T follicular helper cell (primary cell): ENCODE measurements at regions not wholly inside any gene's neighbourhood (a gene's known extent, or its start where the extent isn't known, plus 50 kb on each side); places are given as distances from the start of the nearest gene placed in this dataset.
"Not testable (repeated sequence)": the region's sequence is repeated elsewhere in the genome, so short reads cannot be mapped to it uniquely, and the experiment has no call there.

Experiments
- DNase-seq: peaks from one replicate; pipeline ENCODE4 v3.0.0-alpha.2; 2020; ENCODE audit warnings: low read depth

DNA sequence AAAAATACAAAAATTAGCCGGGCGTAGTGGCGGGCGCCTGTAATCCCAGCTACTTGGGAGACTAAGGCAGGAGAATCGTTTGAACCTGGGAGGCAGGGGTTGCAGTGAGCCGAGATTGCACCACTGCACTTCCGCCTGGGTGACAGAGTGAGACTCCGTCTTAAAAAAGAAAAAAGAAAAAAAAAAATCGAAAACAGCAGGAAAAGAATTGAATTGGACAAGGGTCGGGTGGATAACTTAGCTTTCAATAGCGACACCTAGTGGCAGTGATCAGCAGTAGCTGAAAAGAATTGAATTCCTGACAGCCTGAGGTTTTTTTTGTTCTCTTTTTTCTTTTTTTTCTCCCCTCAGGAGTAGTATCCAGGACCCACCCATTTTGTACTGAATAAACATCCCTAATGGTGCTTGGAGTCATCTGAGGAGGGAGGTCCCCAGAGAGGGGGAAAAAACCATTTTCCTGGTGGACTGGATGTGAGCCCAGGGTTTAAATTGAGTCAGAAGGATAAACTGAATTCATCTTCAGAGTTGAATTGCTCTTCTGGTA, 55.1 kb downstream of the CYCS start:
- DNase-seq = peak; percentile 22

DNA sequence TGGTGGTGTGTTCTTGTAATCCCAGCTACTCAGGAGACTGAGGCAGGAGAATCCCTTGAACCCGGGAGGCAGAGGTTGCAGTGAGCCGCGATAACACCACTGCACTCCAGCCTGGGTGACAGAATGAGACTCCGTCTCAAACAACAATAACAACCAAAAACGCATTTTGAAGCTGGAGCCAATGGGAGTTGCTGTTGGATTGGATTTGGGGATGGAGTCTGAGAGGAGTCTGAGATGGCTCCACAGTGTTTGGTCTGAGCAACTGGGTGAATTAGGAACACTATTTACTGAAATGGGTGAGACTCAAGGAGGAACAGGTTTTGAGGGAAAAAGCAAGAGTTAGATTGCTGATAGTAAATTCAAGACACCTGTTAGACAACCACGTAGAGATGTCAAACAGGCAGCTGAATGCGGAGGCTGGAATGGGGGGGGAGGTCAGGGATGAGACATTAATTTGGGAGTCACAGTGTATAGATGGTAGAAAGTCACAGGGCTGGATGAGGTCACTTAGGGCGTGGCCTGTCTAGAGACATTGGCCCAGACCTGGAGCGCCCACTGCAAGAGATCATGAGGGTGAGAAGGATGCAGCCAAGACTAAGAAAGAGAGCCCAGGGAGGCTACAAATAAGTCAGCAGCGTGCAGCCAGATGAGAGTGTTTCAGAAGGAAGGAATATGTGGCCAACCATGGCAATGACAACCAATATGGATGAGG, 56.4 kb downstream of the CYCS start:
- DNase-seq = no peak

DNA sequence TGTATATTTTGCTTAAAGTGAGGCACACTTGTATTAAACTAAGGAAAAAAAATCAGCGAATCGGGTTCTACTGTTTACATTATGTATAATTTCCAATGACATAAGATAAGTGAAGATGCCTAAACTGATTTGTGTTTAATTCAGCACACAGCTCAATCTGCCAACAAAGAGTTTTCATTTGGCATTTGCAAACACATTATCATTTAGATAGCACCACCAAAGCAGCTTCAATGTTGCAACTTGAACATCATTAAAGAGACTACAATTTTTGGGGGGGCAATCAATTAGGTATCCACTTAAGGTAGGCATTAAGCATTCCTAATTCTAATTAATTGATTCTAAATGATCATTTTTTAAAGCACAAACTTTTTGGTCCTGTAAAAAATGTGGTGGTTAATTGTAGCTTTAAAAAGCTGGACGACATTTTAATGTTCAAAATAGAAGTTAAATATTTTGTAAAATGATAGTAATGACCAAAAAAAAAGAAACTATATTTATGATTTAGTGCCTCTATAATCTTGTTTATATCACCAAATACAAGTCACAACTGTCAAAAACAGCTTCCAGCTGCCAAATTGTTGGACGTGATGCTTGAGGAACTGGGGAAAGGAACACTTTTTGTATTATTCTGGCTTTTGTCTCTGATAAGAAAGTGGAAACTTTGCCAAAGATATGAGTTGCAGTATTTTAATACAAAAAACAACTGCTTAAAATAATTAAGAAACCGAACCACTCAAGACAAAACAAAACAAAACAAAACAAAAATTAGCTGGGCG, 57.1 kb downstream of the CYCS start:
- no peak for DNase-seq

DNA sequence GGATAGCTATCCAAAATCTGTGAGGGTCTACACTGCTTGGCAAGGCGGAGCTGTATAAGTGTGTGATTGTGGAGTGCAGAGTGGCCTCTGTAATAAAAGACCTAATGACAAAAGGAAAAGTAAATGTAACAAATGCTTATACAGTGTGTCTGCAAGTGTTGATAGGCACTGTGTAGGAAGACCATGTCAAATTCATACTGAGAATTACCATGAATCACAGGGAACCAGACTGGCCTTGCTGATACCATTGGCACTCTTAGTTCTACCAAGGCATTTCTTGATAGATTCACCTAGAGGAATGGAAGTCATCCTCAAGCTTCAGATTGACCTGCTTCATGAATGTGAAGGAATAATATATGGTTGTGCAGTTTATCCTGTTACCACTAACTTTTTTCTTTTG, 58.8 kb downstream of the CYCS start:
- no peak for DNase-seq

DNA sequence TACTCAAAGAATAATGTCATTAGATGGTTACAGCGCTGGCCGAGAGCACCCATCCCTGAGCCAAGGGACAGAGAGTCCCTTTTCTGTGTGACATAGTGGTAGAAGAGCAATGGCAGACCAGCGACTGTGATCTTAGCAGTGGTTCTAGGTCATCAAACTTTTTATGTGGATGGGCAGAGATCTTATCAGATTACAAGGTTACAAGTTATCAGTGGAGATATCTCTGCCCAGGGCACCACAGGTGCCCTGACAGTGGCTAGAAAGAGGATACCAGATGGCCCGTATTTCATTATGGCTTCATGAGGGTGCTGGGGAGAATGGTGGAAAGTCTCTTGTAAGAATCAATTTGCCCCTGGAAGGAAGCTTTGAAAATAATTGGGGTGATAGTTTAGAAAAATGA, 62.7 kb downstream of the CYCS start:
- no peak for DNase-seq

DNA sequence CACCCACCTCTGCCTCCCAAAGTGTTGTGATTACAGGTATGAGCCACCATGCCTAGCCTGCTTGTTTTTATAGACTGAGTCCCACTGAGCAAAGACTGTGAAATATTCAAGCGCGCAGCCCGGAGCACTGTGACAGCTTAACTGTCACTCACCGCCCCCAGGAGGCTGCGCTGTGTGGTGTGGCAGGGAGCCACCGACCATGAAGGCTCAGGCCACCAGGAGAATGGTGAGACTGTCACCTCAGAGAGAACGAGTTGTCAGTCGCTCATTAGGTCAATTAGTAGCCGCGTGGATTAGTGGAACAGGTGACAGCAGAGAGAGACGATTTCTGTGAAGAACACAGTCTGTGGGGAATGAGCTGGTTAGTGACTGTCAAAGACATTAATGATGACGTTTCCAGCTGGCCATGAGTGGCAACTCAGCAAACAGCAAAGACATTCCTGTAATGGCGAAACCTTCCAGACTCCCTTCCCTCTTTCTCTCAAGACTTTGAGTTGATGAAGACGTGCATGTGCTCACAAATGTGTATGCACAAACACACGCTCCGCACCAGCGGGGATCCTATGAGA, 64.5 kb downstream of the CYCS start:
- no peak for DNase-seq

DNA sequence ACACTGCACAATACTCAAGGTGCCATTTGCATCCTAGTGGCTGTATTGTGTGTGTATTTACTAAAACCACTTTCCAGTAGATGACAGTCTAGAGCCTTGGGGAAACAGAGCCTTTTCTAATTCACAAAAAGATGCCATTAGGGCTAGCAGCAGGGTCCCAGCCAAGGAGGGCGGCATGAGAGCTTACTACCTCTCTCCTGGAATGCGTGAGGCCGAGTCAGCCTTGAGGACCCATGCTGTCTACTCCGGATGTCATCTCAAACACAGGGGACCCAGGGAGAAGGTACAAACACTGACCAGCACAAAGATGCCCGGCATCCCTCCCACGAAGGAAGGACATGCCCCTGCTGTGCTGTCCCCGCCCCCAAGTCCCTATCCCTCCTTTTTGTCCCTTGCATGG, 65.5 kb downstream of the CYCS start:
- DNase-seq = no peak

DNA sequence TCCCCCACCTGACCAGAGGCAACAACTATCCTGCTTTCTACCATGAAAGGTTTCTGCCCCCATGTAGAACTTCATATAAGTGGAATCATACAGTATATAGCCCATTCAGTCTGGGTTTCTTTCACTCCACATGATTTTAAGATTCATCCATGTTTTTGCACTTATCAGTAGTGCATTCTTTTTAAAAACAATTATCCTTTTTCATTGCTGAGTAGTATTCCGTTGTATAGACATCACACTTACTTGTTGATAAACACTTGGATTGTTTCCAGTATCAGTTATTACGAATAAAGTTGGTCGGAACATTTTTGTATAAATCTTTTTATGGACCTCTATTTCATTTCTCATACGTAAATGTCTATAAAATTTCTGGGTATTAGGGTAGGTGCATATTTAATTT, 68.7 kb downstream of the CYCS start:
- DNase-seq = no peak

DNA sequence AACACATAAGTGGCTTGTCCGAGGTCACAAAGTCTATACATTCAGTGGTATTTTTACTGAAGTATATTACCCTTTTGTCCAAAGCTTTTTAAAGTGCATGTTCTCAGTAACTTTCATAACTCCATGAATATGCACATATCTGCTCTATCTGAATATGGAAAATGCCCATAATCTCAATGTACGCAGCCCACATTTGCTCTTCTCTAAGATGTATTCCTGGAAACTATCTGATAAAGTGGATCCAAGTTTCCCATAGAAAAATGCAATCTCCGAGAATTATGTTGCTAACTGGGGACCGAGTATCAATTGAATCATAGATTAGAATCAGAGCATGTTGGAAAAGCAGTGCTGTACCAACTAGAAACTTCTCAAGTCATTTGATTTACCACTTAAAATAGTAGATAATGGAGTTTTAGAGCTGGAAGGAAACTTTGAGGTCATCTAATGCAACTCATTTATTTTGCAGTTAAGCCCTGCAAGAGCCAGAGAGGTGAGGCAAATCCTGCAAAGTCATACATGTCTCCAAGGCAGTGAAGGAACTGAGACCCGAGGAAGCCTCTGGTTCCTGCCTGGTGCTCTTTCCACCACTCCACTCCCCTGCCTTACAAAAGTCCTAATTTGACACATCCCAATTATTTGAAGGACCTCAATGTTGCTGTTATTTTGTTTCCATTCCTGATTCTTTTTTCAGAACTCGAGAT, 69.4 kb downstream of the CYCS start:
- DNase-seq = no peak

DNA sequence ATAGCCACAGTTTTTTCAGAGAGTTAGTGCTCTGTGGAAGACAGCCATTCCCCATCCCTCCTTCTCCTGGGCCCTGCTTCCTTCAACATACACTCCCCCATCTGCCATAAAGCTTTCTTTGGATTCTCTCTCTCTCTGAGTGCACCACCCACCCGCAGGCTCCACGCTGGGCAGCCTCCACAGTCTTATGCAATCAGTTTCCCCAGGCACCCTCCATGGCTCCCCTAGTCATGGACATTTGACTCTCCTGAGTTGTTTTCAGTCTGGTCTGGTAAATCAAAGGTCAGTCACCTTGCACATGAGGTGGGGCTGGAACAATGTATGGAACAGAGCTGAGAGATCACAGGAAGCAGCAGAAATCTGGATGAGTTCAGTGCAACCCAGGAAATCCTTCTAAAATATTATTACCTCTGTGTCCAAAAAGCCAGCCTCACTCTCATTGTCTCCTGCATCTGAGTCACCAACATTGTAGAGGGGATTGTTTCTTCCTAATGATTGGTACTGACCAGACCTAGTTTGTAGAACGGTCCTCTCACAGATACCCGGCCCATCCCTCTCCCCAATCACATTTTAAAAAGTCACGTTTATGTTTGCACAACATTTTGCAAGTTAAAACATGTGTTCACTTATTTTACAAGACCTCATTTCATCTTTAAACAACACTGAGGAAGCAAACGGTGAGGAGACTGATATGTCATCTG, 70.1 kb downstream of the CYCS start:
- no peak for DNase-seq

DNA sequence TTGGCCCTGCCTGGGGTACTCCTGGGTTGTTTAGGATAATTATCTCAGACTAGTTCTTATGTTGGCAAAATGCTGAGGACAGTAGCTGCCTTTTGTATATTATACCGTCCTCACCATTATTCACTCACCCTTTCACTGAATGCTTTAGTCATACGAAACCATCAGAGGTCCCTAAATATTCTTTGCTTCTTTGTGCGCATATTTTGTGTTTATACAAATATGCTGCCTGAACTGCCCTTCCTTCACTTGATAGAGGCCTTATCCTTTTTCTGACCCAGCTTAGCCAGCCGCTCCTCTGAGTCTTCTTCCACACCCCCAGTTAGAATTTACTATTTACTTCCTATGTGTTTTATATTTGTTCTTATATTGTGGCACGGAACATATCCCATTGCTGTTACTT, 70.2 kb upstream of the OSBPL3 start:
- DNase-seq = no peak

DNA sequence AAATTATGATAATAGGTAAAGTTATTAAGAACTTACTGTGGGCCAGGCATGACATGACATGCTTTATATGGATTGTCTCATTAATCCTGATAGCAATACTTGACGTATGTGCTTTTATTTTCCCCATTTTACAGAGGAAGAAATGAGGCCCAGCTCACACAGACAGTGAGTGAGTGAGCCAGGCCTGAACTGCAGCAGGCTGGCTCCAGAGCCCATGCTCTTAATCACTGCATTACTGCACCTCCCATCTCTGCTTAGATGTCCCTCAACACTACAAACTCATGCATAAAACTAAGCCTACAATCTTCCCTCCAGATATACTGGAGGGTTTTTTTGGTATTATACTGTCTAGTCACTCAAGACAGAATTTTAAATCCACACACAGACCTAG, 68.5 kb upstream of the OSBPL3 start:
- DNase-seq = no peak

DNA sequence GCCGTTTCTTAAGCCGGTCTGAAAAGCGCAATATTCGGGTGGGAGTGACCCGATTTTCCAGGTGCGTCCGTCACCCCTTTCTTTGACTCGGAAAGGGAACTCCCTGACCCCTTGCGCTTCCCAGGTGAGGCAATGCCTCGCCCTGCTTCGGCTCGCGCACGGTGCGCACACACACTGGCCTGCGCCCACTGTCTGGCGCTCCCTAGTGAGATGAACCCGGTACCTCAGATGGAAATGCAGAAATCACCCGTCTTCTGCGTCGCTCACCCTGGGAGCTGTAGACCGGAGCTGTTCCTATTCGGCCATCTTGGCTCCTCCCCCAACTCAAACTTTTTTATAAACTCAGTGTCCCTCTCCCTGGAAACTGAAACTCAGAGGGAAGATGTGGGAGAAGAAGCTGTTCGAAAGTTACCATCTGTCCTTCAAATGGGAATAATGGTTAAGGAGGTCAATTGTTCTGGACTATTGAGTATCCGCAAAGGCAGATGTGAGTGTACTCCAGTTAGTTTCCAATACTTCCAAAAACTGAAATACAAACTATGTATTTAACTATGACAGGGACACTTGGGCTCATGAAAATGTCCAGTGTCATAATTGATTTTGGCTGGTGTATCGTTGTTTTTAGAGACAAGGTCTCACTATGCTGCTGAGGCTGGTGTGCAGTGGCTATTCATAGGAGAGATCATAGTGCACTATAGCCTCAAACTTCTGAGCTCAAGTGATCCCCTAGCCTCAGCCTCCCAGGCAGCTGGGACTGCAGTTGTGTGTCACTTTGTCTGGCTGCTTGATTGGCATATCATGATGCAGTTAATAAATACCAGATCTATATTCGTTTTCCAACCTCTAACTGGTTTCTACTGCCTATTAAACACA, 67.8 kb upstream of the OSBPL3 start:
- not testable (repeated sequence) for DNase-seq

DNA sequence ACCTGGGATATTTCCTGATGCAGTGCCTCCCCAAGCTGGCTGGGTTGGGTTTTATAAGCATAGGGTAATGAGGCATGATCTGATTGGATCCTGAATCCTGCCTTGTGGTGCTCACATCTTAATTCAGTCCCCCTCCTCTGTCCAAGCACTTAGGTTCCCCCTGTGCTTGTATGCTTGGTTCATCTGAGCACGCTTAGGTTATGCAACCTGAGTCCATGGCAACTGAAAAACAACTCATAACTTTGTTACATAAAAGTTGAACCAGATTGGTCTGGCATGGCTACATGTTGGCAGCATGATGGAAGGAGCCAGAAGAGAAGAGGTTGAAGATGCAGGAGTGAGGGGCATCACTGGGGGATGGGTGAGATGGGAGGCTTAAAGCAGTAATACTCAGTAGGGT, 57.3 kb upstream of the OSBPL3 start:
- DNase-seq = no peak

DNA sequence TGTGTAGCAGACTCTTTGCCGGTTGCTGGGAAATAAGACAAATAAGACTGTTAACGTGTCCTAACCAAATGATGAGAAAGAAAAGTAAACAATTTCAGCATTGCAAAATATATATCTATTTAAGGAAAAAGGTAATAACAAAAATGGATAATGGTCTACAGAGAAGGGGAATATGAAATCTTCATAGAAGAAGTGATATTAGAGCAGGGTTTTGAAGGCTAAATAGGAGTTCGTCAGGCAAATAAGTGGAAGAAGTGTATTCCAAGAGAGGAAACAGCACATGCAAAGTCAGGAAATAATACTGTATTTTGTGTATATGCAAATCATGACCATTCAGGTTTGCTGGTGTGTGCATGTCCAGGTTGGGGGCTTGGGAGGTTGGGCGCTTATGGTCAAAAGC, 55.3 kb upstream of the OSBPL3 start:
- DNase-seq = no peak

DNA sequence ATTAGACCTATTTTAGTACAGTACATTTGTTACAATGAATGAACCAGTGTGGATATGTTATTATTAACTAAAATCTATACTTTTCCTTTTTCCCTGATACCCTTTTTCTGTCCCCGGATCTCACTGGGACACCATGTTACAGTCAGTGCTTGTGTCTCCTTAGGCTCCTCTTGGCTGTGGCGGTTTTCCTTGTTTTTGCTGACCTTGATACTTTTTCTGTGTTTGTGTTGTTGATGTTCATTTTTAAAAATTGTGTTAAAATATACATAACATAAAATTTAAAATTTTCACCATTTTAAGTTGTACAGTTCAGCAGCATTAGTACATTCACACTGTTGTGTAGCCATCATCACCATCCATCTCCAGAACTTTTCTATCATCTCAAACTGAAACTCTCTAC, 54.2 kb upstream of the OSBPL3 start:
- DNase-seq = no peak

DNA sequence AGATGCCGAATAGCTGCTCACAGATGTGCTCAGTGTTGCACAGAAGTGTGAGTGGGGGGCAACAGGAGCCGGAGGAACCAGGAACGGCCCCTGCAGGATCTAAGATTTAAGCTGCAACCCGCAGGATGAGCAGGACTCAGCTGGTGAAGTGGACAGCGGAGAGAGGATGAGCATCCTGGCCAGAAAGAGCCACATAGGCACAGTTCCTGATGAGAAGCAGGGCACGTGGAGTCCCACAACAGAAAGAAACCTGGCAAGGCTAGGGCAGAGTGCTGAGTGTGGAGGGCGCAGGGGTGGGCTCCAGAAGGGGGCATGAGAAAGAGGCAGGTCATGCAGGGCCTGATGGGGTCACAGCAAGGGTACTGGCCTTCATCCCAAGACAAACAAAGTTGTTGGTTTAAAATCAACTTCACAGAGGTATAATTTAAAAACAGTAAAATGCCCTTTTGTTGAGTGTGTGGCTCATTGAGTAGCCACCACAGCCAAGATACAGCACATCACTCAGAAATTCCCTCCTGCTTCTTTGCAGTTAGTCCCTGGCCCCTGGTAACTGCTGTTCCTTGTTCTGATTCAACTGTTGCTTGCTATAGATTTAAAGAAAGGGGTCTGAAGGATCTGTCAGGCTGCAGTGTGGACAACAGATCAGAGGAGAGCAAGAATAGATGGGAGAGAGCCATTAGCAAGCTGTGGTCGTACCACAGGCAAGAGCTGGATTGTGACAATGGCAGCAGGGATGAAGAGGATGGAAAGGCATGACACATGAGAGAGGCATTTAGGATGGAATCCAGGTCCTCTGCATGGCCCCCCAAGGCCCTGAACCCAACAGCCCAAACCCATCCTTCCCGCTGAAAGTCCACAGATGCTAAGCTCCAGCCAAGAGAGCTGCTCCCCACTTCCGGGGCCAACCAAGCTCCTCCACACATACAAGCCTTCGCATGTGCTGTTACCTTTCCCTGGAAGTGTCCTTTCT, 53.1 kb upstream of the OSBPL3 start:
- DNase-seq = no peak

DNA sequence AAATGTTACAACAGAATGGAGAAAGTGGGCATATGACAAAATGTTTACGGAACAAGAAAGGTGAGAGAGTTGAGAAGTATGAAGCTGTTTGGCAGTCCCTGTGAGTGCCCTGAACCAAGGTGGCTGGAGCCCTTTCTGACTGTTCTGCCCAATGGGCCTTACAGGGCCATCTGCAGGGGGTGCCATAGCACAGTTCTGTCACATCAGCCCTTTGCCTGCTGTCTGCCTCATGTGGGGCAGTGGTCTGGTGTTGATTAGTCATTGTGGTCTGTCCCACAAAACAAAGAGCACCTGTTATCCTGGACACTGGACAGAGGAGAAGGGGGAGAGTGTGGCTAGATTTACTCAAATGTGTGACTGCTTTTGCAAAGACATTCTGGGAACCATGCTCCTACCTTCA, 51.5 kb upstream of the OSBPL3 start:
- no peak for DNase-seq

DNA sequence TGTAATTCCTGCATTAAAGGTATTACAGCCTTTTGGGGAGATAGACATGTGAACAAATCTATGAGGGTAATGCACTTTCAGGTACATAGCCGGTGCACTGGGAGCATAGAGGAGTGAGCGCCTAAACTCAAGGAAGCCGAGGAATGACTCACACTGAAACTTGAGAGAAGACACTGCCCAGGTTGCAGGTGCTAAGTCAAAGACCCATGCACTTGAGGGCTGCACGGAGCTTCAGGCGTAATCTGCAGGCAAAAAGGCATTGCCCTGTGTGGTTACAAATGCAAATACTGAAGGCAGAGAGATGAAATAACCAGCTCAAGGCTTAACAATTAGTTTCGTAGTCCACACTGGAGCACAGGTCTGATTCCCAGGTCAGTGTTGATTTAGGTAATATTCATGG, 51.0 kb upstream of the OSBPL3 start:
- no peak for DNase-seq
